CD14-positive monocyte (primary cell): ENCODE measurements at regions not wholly inside any gene's neighbourhood (a gene's known extent, or its start where the extent isn't known, plus 50 kb on each side); places are given as distances from the start of the nearest gene placed in this dataset.

Source experiments
- DNase-seq, 3 donors: peaks; one replicate each; pipeline ENCODE4 v3.0.0-alpha.2; 2011 to 2022
- H2AFZ ChIP-seq: 2 replicates; pipeline ENCODE4 v1.6.0; 2012; ENCODE audit warnings: mild to moderate bottlenecking, low read depth, low read length, inconsistent platforms; ENCODE audit not compliant: insufficient read depth, poor library complexity, severe bottlenecking
- H3K27ac ChIP-seq, 2 donors: 1 replicate in 1 of 2; 2 replicates in 1 of 2; pipeline ENCODE4 v1.5.1; 2012 to 2013; ENCODE audit warnings: low read length in 2 of 2, control low read depth in 1 of 2, inconsistent platforms in 1 of 2, low read depth in 1 of 2, mild to moderate bottlenecking in 1 of 2
- H3K27me3 ChIP-seq, 2 donors: one replicate each; pipeline versions ENCODE4 v1.6.0 to v1.6.1; 2011 to 2013; ENCODE audit warnings: low read length in 2 of 2; ENCODE audit not compliant: control insufficient read depth in 2 of 2, insufficient read depth in 2 of 2
- H3K36me3 ChIP-seq, 2 donors: replicated peaks in 1 of 2; 1 replicate in 1 of 2; 2 replicates in 1 of 2; pipeline versions ENCODE4 v1.5.1 to v1.6.1; 2012 to 2013; ENCODE audit warnings: low read length in 2 of 2, control low read depth in 1 of 2, inconsistent platforms in 1 of 2, mild to moderate bottlenecking in 1 of 2; ENCODE audit not compliant: insufficient read depth in 2 of 2, control insufficient read depth in 1 of 2
- H3K4me1 ChIP-seq, 2 donors: 1 replicate in 1 of 2; 2 replicates in 1 of 2; pipeline versions ENCODE4 v1.5.1 to v1.6.1; 2012 to 2013; ENCODE audit warnings: low read length in 2 of 2, control low read depth in 1 of 2, inconsistent platforms in 1 of 2, mild to moderate bottlenecking in 1 of 2, moderate library complexity in 1 of 2; ENCODE audit not compliant: insufficient read depth in 2 of 2, control insufficient read depth in 1 of 2
- H3K4me2 ChIP-seq: replicated peaks from 2 replicates; pipeline ENCODE3; 2012; ENCODE audit warnings: low read length, moderate library complexity, mild to moderate bottlenecking; ENCODE audit not compliant: poor library complexity, severe bottlenecking; ENCODE audit errors: extremely low read depth
- H3K4me3 ChIP-seq, 3 experiments: fragments of 200-600 bp in 1 of 3; sonication (generic) in 1 of 3; replicated peaks in 1 of 3; 1 replicate in 2 of 3; 2 replicates in 1 of 3; pipeline ENCODE4 v1.5.1; 2011 to 2013; ENCODE audit warnings: low read length in 3 of 3, mild to moderate bottlenecking in 3 of 3, control low read depth in 2 of 3, low read depth in 2 of 3, inconsistent platforms in 1 of 3, moderate library complexity in 1 of 3
- H3K79me2 ChIP-seq: 2 replicates; pipeline ENCODE4 v1.6.0; 2012; ENCODE audit warnings: mild to moderate bottlenecking, control low read depth, inconsistent platforms, low read length, moderate library complexity; ENCODE audit not compliant: insufficient read depth
- H3K9ac ChIP-seq: 2 replicates; pipeline ENCODE4 v1.6.0; 2017; ENCODE audit warnings: low read length, mild to moderate bottlenecking; ENCODE audit not compliant: insufficient read depth, poor library complexity, severe bottlenecking
- H3K9me3 ChIP-seq, 2 donors: replicated peaks in 1 of 2; 1 replicate in 1 of 2; 2 replicates in 1 of 2; pipeline versions ENCODE4 v1.5.1 to v1.6.1; 2012 to 2013; ENCODE audit warnings: low read length in 2 of 2, control low read depth in 1 of 2; ENCODE audit not compliant: control insufficient read depth in 1 of 2, insufficient read depth in 1 of 2
- H4K20me1 ChIP-seq: 2 replicates; pipeline ENCODE4 v1.6.0; 2012; ENCODE audit warnings: mild to moderate bottlenecking, low read length, control low read depth, moderate library complexity; ENCODE audit not compliant: insufficient read depth
- H3K27ac Mint-ChIP-seq, 7 donors: one replicate each; pipeline ENCODE4 v1.8.0; 2020; ENCODE audit warnings: mild to moderate bottlenecking in 7 of 7, mixed read lengths in 7 of 7, moderate library complexity in 6 of 7, inconsistent platforms in 2 of 7
- H3K27me3 Mint-ChIP-seq, 3 donors: one replicate each; pipeline ENCODE4 v1.8.0; 2021 to 2022; ENCODE audit warnings: low read depth in 3 of 3, mild to moderate bottlenecking in 3 of 3, mixed read lengths in 3 of 3, moderate library complexity in 3 of 3, inconsistent platforms in 1 of 3
- H3K36me3 Mint-ChIP-seq, 2 donors: one replicate each; pipeline ENCODE4 v1.8.0; 2020; ENCODE audit warnings: mixed read lengths in 2 of 2, inconsistent platforms in 1 of 2, mild to moderate bottlenecking in 1 of 2
- H3K4me1 Mint-ChIP-seq: one replicate; pipeline ENCODE4 v1.8.0; 2020; ENCODE audit warnings: mild to moderate bottlenecking, mixed read lengths
- H3K4me3 Mint-ChIP-seq, 2 donors: one replicate each; pipeline ENCODE4 v1.8.0; 2020; ENCODE audit warnings: mild to moderate bottlenecking in 2 of 2, mixed read lengths in 2 of 2, moderate library complexity in 1 of 2
- H3K9me3 Mint-ChIP-seq, 7 donors: one replicate each; pipeline ENCODE4 v1.8.0; 2020 to 2022; ENCODE audit warnings: mixed read lengths in 7 of 7, mild to moderate bottlenecking in 6 of 7, moderate library complexity in 6 of 7, inconsistent platforms in 2 of 7
- CTCF ChIP-seq: fragments of 200-600 bp; IDR thresholded peaks from one replicate; pipeline ENCODE4 v1.8.0; 2022; ENCODE audit warnings: antibody characterized with exemption, mild to moderate bottlenecking
- whole genome bisulfite sequencing: methylation state at CpG from one replicate; pipeline ENCODE4 v1.1.5; 2013; ENCODE audit warnings: missing lambda C conversion rate; ENCODE audit not compliant: insufficient coverage; 5-methylcytosine and 5-hydroxymethylcytosine counted together
- intact Hi-C, 2 donors: fragments of 100-400 bp; cut with micrococcal nuclease; formaldehyde crosslinking; loops; one replicate each; pipeline versions ENCODE4 v1.15.0 to v1.15.1; 2023

GRCh38 chr10:88122145-88122544 lies 258.7 kb downstream of the PTEN start:
- H3K36me3 ChIP-seq, result no peaks in the 10 kb centered on the region
- no peak for TF ChIP-seq CTCF
- WGBS, result 82% methylated on average over 3 of the region's 7 CpGs
- peaks cover 42 to 50% of the 10 kb centered on the region in 2 donors for H3K4me1 ChIP-seq
- no peak overlapping the region for H3K27ac ChIP-seq
- Mint-ChIP-seq H3K4me1 (peaks cover 25% of the 10 kb centered on the region), H3K36me3 (no peaks in the 10 kb centered on the region), H3K9me3 (peaks cover 0 to 1% (median 0%) of the 10 kb centered on the region in 7 donors), H3K27ac (no peak overlapping the region), H3K4me3 (no peak overlapping the region), H3K27me3 (peaks cover 0 to 2% (median 0%) of the 10 kb centered on the region in 3 donors)
- no peak overlapping the region for H3K4me2 ChIP-seq
- H3K9ac ChIP-seq, result no peak overlapping the region
- H2AFZ ChIP-seq, result no peak overlapping the region
- H3K4me3 ChIP-seq, result no peak overlapping the region
- no peaks in the 10 kb centered on the region for H3K79me2 ChIP-seq
- DNase-seq, result no peak
- intact Hi-C loops, result no loop called here
- H4K20me1 ChIP-seq, result no peaks in the 10 kb centered on the region
- no peaks in the 10 kb centered on the region for H3K27me3 ChIP-seq
- no peaks in the 10 kb centered on the region for H3K9me3 ChIP-seq

GRCh38 chr10:88122576-88122975 lies 259.2 kb downstream of the PTEN start:
- WGBS, result 100% methylated on average over 1 of the region's 4 CpGs
- Mint-ChIP-seq H3K27ac (no peak overlapping the region), H3K9me3 (peaks cover 0 to 1% (median 0%) of the 10 kb centered on the region in 7 donors), H3K4me1 (peaks cover 30% of the 10 kb centered on the region), H3K36me3 (no peaks in the 10 kb centered on the region), H3K27me3 (peaks cover 0 to 2% (median 0%) of the 10 kb centered on the region in 3 donors), H3K4me3 (no peak overlapping the region)
- intact Hi-C loops, result no loop called here
- Histone ChIP-seq H3K36me3 (no peaks in the 10 kb centered on the region), H3K9ac (no peak overlapping the region), H3K4me1 (peaks cover 42 to 50% of the 10 kb centered on the region in 2 donors), H3K9me3 (no peaks in the 10 kb centered on the region), H3K27ac (no peak overlapping the region), H3K4me3 (no peak overlapping the region), H3K4me2 (no peak overlapping the region), H4K20me1 (no peaks in the 10 kb centered on the region), H3K27me3 (no peaks in the 10 kb centered on the region), H3K79me2 (no peaks in the 10 kb centered on the region), H2AFZ (no peak overlapping the region)
- no peak for TF ChIP-seq CTCF
- no peak for DNase-seq
